ENCODE measurements at regions not wholly inside any gene's neighbourhood (a gene's known extent, or its start where the extent isn't known, plus 50 kb on each side); places are given as distances from the start of the nearest gene placed in this dataset.

DNA sequence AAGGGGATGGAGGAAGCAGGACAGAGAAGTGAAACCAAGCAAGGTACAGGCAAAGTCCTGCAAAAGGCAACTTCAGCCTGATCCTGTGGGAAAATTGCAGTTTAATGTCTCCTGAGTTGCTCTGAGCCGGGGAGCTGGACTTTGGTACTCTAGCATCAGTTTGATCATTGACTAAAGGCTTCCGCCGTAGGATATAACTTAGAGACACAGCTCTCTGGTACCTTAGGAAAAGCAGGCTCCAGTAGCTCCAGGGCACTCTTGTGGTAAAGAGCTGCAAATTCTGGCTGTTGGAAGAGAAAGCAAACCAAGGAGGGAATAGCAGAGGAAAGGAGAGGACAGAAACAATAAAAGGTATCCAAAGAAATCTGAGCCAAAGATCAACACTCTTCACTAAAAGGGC lies 521.1 kb downstream of the PLOD2 start:
- no peak overlapping the region for H3K27ac ChIP-seq
- H3K27me3 ChIP-seq, result no peaks in the 10 kb centered on the region
- no peak for ATAC-seq
- no peak overlapping the region for H3K4me3 ChIP-seq
- TF ChIP-seq, protein P1, sequence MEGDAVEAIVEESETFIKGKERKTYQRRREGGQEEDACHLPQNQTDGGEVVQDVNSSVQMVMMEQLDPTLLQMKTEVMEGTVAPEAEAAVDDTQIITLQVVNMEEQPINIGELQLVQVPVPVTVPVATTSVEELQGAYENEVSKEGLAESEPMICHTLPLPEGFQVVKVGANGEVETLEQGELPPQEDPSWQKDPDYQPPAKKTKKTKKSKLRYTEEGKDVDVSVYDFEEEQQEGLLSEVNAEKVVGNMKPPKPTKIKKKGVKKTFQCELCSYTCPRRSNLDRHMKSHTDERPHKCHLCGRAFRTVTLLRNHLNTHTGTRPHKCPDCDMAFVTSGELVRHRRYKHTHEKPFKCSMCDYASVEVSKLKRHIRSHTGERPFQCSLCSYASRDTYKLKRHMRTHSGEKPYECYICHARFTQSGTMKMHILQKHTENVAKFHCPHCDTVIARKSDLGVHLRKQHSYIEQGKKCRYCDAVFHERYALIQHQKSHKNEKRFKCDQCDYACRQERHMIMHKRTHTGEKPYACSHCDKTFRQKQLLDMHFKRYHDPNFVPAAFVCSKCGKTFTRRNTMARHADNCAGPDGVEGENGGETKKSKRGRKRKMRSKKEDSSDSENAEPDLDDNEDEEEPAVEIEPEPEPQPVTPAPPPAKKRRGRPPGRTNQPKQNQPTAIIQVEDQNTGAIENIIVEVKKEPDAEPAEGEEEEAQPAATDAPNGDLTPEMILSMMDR (IDR thresholded peaks at IDR 0.05), result no peak
- no peaks in the 10 kb centered on the region for H3K9me3 ChIP-seq
- no peaks in the 10 kb centered on the region for H3K4me1 ChIP-seq
- intact Hi-C loops (cut with DNase I), result no loop called here
- no peaks in the 10 kb centered on the region for H3K36me3 ChIP-seq
- DNase-seq, result no peak

DNA sequence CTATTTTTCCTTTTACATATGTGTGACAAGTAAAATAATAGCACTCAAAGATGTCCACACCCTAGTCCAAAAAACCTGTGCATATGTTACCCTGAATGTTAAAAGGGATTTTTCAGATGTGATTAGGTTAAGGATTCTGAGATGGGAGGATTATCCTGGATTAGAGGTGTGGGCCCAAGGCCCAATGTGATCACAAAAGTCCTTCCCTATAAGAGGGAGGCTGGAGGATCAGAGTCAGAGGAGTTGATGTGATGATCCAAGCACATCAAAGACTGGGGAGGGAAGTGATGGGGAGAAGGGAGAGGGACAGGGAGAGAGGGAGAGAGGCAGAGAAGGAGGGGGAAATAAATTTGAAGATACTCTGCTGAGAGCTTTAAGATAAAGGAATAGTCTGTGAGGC lies 512.6 kb downstream of the PLOD2 start:
- no peak for ATAC-seq
- no peak for DNase-seq

DNA sequence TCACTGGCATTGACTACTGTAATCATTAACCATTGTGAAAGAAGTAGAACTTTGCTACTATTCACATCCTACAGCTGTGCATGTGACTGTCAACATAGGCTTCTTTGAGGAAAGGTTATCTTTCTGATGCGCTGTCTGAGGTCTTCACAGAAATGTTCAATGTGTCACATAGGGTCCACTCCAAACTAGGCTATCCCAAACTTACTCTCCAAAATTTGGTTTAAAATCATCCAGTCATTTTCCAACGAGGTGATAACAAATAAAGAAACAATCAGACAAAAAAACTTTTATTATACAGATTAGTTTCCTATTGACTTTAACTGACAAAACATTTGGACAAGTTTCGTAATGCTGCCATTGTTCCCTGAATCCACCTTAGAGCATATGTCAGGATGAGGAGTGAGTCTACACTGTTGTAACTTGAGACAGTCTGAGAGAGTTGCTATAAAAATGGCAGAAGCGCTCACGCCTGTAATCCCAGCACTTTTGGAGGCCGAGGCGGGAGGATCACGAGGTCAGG lies 511.6 kb downstream of the PLOD2 start:
- no peaks in the 10 kb centered on the region for H3K36me3 ChIP-seq
- TF ChIP-seq, protein P1 (IDR thresholded peaks at IDR 0.05), result no peak
- H3K4me1 ChIP-seq, result no peaks in the 10 kb centered on the region
- peaks cover 0 to 14% of the 10 kb centered on the region in 2 donors for H3K9me3 ChIP-seq
- no peak overlapping the region for H3K4me3 ChIP-seq
- intact Hi-C loops (cut with DNase I), result no loop called here
- no peak overlapping the region for H3K27ac ChIP-seq
- ATAC-seq, result no peak
- no peak for DNase-seq
- no peaks in the 10 kb centered on the region for H3K27me3 ChIP-seq

More for the DNA sequence above, 512.6 kb downstream of the PLOD2 start:
- H3K4me3 ChIP-seq, result no peak overlapping the region
- no peaks in the 10 kb centered on the region for H3K4me1 ChIP-seq
- TF ChIP-seq, protein P1 (IDR thresholded peaks at IDR 0.05), result no peak
- H3K9me3 ChIP-seq, result peaks cover 0 to 14% of the 10 kb centered on the region in 2 donors
- no peaks in the 10 kb centered on the region for H3K27me3 ChIP-seq
- H3K36me3 ChIP-seq, result no peaks in the 10 kb centered on the region
- intact Hi-C loops (cut with DNase I), result no loop called here
- no peak overlapping the region for H3K27ac ChIP-seq

DNA sequence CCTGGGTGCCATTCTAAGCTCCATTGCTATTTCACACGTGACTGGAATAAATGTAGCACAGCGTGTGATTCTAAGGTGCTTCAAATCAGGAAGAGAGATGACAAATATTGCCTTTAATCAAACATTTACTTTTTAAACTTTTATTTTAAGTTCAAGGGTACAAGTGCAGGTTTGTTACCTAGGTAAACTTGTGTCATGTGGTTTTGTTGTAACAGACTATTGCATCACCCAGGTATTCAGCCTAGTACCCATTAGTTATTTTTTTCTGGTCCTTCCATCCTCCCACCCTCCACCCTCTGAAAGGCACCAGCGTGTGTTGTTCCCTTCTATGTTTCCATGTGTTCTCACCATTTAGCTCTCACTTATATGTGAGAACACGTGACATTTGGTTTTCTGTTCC lies 510.8 kb downstream of the PLOD2 start:
- Histone ChIP-seq H3K4me1 (no peaks in the 10 kb centered on the region), H3K27ac (no peak overlapping the region), H3K9me3 (peaks cover 0 to 14% of the 10 kb centered on the region in 2 donors), H3K36me3 (no peaks in the 10 kb centered on the region), H3K4me3 (no peak overlapping the region), H3K27me3 (no peaks in the 10 kb centered on the region)
- TF ChIP-seq, protein P1 (IDR thresholded peaks at IDR 0.05), result no peak
- intact Hi-C loops (cut with DNase I), result no loop called here
- no peak for ATAC-seq
- no peak for DNase-seq

DNA sequence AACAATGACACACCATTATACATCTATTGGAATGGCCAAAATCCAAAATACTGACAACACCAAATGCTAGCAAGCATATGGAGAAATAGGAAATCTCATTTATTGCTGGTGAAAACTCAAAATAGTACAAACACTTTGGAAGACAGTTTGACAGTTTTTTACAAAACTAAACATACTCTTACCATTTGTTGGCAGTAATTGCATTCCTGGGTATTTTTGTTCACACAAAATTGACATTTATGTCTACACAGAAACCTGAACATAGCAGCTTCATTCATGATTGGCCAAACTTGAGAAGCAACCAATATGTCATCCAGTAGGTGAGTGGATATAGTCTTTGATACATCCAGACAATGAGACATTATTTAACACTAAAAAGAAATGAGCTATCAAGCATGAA lies 489.9 kb downstream of the PLOD2 start:
- no peaks in the 10 kb centered on the region for H3K27me3 ChIP-seq
- DNase-seq (no peak), ATAC-seq (no peak)
- no peak overlapping the region for H3K4me3 ChIP-seq
- TF ChIP-seq, protein P1 (IDR thresholded peaks at IDR 0.05), result no peak
- H3K36me3 ChIP-seq, result no peaks in the 10 kb centered on the region
- H3K27ac ChIP-seq, result no peak overlapping the region
- H3K4me1 ChIP-seq, result no peaks in the 10 kb centered on the region
- intact Hi-C loops (cut with DNase I), result no loop called here
- no peaks in the 10 kb centered on the region for H3K9me3 ChIP-seq

All from left lung (tissue), 4 donors.